ENCODE measurements at regions not wholly inside any gene's neighbourhood (a gene's known extent, or its start where the extent isn't known, plus 50 kb on each side); places are given as distances from the start of the nearest gene placed in this dataset.

DNA sequence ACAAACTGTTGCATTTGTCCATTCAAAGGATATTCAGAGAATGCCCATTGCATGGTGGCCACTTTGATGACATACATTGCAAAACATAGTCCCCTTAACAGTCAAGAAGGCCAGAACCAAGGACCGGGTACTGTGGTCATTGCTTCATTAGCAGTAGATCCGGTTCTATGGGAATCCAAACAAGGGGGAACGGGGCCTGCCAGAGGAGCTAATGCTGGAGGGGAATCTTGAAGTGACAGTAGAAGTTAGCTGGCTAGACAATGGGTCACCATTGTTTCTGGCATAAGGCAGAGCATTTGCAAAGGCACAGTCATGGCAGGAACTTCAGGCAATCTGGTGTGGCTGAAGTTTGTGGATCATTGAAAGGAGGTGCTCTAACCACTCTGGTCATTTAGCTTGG lies 279.7 kb downstream of the SS18 start:
- H3K4me2 ChIP-seq (ENCODE audit: control insufficient read depth, extremely low read depth, insufficient read depth, low read depth, low read length) = no peak overlapping the region
- TF ChIP-seq, protein P1, sequence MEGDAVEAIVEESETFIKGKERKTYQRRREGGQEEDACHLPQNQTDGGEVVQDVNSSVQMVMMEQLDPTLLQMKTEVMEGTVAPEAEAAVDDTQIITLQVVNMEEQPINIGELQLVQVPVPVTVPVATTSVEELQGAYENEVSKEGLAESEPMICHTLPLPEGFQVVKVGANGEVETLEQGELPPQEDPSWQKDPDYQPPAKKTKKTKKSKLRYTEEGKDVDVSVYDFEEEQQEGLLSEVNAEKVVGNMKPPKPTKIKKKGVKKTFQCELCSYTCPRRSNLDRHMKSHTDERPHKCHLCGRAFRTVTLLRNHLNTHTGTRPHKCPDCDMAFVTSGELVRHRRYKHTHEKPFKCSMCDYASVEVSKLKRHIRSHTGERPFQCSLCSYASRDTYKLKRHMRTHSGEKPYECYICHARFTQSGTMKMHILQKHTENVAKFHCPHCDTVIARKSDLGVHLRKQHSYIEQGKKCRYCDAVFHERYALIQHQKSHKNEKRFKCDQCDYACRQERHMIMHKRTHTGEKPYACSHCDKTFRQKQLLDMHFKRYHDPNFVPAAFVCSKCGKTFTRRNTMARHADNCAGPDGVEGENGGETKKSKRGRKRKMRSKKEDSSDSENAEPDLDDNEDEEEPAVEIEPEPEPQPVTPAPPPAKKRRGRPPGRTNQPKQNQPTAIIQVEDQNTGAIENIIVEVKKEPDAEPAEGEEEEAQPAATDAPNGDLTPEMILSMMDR (optimal IDR thresholded peaks at IDR 0.05 in 1 of 3, IDR thresholded peaks at IDR 0.05 in 1 of 3, conservative IDR thresholded peaks at IDR 0.05 in 1 of 3; ENCODE audit: extremely low read depth in 1 of 3, insufficient read depth in 2 of 3, low read length in 3 of 3) = no peak
- TF ChIP-seq EZH2 (IDR thresholded peaks at IDR 0.05; ENCODE audit: low read length) = no peak
- no peak overlapping the region for H2AFZ ChIP-seq (ENCODE audit: control insufficient read depth, low read length)
- H3K27ac ChIP-seq (ENCODE audit: control insufficient read depth, insufficient read depth, low read length) = no peak overlapping the region
- H3K27me3 ChIP-seq (ENCODE audit: control insufficient read depth, extremely low read depth, insufficient read depth, low read length) = no peaks in the 10 kb centered on the region
- no peaks in the 10 kb centered on the region for H3K79me2 ChIP-seq (ENCODE audit: control insufficient read depth, insufficient read depth, low read length)
- dilution Hi-C loops (cut with MboI; ENCODE audit: extremely low pct_ligation_motif_present, low sequenced_read_pairs) = no loop called here
- H3K9ac ChIP-seq (ENCODE audit: control insufficient read depth, extremely low read depth, insufficient read depth, low read length) = no peak overlapping the region
- no peak overlapping the region for H3K4me3 ChIP-seq (ENCODE audit: control insufficient read depth in 2 of 3, extremely low read depth in 1 of 3, insufficient read depth in 2 of 3, low read depth in 1 of 3, low read length in 3 of 3)
- H3K9me1 ChIP-seq (ENCODE audit: control insufficient read depth, extremely low read depth, insufficient read depth, low read length) = no peaks in the 10 kb centered on the region
- no peaks in the 10 kb centered on the region for H3K4me1 ChIP-seq (ENCODE audit: control insufficient read depth, extremely low read depth, insufficient read depth, low read length)
- no peaks in the 10 kb centered on the region for H3K9me3 ChIP-seq (ENCODE audit: control insufficient read depth, low read depth, low read length)
- no peaks in the 10 kb centered on the region for H3K36me3 ChIP-seq (ENCODE audit: control insufficient read depth in 2 of 2, extremely low read depth in 1 of 2, insufficient read depth in 2 of 2, low read length in 2 of 2)
- DNase-seq (ENCODE audit: low read depth, low spot score) = no peak
- no peaks in the 10 kb centered on the region for H4K20me1 ChIP-seq (ENCODE audit: control insufficient read depth, extremely low read depth, insufficient read depth, low read length)
- FAIRE-seq = no peak

DNA sequence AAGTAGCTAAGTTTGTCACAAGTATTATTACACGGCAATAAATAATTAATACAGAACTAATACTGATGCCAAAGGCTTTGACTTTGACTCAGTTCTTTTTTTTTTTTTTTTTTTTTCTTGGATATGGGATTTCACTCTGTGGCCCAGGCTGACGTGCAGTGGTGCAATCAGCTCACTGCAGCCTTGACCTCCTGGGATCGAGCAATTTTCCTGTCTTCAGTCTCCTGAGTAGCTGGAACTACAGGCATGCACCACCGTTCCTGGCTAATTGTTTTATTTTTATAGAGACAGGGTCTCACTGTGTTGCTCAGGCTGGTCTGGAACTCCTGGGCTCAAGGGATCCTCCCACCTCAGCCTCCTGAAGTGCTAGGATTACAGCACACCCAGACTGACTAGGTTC lies 284.5 kb downstream of the SS18 start:
- dilution Hi-C loops (cut with MboI; ENCODE audit: extremely low pct_ligation_motif_present, low sequenced_read_pairs) = no loop called here
- no peak overlapping the region for H3K4me2 ChIP-seq (ENCODE audit: control insufficient read depth, extremely low read depth, insufficient read depth, low read depth, low read length)

More for the DNA sequence above, 284.5 kb downstream of the SS18 start:
- no peak for FAIRE-seq
- Histone ChIP-seq H3K27ac (ENCODE audit: control insufficient read depth, insufficient read depth, low read length) (no peak overlapping the region), H2AFZ (ENCODE audit: control insufficient read depth, low read length) (no peak overlapping the region), H3K9ac (ENCODE audit: control insufficient read depth, extremely low read depth, insufficient read depth, low read length) (no peak overlapping the region), H3K79me2 (ENCODE audit: control insufficient read depth, insufficient read depth, low read length) (no peaks in the 10 kb centered on the region), H3K4me1 (ENCODE audit: control insufficient read depth, extremely low read depth, insufficient read depth, low read length) (no peaks in the 10 kb centered on the region), H3K27me3 (ENCODE audit: control insufficient read depth, extremely low read depth, insufficient read depth, low read length) (no peaks in the 10 kb centered on the region), H4K20me1 (ENCODE audit: control insufficient read depth, extremely low read depth, insufficient read depth, low read length) (no peaks in the 10 kb centered on the region), H3K36me3 (ENCODE audit: control insufficient read depth in 2 of 2, extremely low read depth in 1 of 2, insufficient read depth in 2 of 2, low read length in 2 of 2) (no peaks in the 10 kb centered on the region), H3K4me3 (ENCODE audit: control insufficient read depth in 2 of 3, extremely low read depth in 1 of 3, insufficient read depth in 2 of 3, low read depth in 1 of 3, low read length in 3 of 3) (no peak overlapping the region), H3K9me3 (ENCODE audit: control insufficient read depth, low read depth, low read length) (no peaks in the 10 kb centered on the region), H3K9me1 (ENCODE audit: control insufficient read depth, extremely low read depth, insufficient read depth, low read length) (no peaks in the 10 kb centered on the region)
- no peak for TF ChIP-seq EZH2 (IDR thresholded peaks at IDR 0.05; ENCODE audit: low read length)
- TF ChIP-seq, protein P1 (optimal IDR thresholded peaks at IDR 0.05 in 1 of 3, IDR thresholded peaks at IDR 0.05 in 1 of 3, conservative IDR thresholded peaks at IDR 0.05 in 1 of 3; ENCODE audit: extremely low read depth in 1 of 3, insufficient read depth in 2 of 3, low read length in 3 of 3) = no peak
- no peak for DNase-seq (ENCODE audit: low read depth, low spot score)

All from keratinocyte (primary cell).